GM19452 (cell line): ENCODE measurements at regions not wholly inside any gene's neighbourhood (a gene's known extent, or its start where the extent isn't known, plus 50 kb on each side); places are given as distances from the start of the nearest gene placed in this dataset.

Experiments used
- ATAC-seq: cut with Tn5 transposase; IDR thresholded peaks from one replicate; pipeline ENCODE4 v1.9.1; 2021; ENCODE audit not compliant: unreplicated experiment

DNA sequence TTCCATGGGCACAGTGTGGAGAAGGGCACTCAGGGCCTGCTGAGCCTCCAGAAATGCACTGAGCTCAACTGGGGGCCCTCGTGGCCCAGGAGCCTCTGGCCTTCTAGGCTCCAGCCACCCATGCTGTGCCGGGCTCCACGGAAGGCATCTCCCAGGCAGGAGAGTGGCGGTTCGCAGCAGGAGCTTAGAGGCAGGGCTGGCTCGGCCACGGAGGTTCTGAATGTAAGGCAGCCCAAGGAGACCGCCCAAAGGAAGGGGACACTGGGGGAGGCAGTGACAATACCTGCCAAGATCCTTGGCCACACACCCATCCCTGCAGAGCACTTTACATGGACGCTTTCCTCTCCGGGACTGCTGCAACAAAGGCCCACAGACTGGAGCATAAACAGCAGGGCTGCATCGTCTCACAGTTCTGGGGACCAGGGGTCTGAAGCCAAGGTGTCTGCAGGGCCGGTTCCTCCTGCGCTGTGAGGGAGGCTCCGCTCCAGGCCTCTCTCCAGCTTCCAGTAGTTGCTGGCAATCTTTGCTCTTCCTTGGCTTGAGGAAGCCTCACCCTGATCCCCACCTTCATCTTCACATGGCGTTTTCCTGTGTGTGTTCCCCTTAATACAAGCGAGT is 128.2 kb upstream of the CDH4 start:
- ATAC-seq: no peak

DNA sequence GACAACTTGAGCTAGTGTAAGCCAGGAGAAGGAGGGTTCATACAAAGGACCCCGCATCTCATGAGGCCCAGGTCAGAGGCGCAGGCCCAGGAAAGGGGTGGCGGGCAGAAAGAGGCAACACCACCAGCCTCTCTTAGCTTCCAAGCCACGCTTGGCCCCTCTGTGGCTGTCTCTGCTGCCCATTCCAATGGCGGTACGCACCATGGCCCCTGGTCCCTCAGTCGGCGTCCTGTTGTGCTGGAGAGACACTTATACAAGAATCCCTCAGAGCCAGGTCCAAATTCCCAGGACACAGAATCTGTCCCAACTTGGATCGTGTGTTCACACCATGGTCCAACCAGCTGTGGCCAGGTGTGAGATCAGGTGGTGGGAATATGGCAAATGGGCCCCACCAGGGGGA is 127.0 kb upstream of the CDH4 start:
- ATAC-seq: no peak

DNA sequence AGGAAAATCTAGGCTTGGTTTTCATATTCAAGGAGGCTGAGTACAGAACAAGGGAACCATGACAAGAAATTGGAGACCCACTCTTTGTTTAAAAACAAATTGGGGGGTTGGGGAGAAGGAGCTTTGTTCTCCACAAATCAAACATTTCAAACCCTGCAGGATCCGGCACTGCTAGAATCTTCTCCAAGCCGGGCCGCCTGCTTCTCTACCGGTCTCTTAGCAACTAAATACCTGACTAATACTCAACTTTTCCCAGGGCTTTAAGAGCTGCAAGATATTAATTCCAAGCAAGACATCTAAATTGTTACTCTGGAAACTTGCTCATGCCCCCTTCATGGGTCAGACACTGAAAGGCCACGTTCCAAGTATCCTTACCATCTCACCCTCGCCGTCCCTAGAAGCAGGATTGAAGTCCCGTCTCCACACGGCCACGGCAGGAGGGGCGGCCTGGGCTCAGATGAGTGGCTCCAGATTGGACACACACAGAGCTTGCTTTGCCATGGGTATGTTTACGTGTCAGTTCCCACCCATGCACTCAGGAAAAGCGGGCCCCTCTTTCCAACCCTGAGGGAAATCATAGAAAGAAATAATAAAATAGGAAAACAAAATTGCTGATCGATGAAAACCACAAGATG is 126.4 kb upstream of the CDH4 start:
- ATAC-seq: no peak

DNA sequence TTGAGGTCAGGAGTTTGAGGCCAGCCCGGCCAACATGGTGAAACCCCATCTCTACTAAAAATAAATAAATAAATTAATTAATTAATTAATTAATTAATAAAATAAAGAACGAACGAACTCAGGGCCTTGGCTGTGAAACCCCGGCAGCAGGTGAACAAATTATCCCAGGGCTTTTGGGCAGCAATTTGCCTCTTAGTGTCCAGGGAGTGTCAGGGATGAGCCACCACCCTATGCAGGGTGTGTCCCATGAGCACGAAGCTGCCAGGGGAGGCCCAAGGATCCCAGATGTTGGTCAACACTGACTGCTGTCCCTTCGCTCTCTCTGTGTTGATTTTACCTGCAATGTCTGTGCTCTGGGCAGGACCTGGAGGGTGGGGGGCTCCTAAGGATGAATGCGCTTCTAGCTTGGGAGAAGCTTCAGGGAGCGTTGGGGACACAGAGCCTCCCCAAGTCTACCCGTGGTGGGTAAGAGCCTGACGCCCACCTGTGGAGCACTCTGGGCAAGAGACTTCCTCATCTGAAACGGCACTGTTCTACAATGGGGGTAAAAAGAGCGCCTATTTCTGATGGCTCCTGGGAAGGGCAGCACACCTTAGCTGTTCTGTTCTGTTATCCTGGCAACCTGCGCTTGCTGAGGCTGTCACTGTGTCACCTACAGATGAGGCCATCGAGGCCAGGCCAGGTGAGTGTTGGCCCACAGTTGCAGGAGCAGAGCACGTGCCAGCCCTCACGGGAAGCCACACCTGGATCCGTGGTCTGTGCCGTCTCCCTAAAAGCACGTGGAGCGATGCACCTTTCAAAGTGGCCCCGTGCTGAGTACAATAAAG is 125.5 kb upstream of the CDH4 start:
- no peak for ATAC-seq

DNA sequence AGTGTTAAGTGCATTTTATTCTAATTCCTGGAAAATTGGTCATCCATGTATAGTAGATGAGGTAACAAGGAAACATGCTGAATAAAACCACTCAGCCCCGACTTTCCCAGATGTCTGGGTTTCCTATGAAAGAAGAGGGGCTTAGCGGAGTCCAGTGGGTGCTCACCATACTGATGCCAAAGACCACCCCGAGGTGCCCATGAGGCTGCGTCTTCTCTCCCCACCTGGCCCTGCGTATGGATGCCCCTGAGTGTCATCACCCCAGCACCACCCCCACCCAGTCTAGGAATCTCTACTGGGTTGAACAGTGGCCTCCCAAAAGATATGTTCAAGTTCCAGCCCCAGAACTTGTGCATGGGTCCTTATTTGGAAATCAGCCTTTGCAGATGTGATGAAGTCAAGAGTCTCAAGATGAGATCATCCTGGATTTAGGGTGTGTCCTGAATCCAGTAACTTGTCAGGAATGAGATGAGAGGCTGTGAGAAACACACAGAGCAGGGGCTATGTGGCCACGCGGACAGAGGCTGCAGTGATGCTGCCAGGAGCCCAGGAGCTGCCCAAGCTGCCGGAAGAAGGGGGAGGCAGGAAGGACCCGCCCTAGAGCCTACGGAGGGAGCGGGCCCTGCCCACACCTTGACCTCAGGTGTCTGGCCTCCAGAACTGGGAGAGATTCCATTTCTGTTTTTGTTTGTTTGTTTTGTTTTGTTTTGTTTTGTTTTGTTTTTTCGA is 124.6 kb upstream of the CDH4 start:
- no peak for ATAC-seq

DNA sequence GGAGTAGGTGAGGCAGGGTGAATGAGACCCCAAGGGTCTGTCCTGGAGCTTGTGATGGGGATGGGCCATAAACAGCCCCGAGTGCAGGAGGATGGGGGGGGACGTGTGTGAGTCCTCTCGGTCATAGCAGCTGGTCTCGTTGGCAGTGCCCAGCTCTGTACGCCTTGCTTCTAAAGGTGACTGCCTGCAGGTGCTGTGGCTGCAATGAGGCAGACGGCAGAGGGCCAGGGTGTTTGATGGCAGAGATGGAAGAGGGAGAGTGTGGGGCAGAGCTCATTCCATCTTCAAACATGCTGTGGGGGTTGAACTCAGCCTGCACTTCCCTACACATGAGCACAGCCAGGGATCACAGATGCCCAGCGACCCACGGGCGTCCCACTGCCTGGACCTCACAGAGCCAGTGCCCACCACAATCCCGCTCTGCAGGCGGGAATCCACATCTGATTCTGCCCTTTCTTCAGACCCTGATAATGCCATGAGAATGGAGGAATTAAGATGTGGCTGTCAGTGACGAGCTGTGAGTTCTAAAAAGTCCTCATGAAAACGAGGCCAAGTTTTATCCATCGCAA is 123.3 kb upstream of the CDH4 start:
- no peak for ATAC-seq

DNA sequence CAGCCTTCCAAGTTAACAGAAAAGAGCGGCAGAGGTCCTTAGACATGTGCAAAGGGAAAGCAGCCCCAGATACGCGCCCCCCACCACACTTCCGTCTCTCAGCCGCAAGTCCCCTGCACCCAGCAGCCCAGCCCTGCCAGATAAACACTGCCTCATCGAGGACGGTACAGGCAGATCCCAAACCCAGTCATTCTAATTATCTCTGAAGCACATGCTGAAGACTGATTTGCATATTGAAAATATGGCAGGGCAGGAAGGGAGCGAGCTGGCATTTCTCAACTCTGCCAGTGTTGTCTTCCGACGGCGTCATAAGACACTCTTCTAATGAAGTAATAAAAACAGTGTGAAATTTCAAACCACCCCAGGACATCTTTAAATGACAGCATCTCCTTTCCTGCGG is 122.8 kb upstream of the CDH4 start:
- ATAC-seq: no peak

DNA sequence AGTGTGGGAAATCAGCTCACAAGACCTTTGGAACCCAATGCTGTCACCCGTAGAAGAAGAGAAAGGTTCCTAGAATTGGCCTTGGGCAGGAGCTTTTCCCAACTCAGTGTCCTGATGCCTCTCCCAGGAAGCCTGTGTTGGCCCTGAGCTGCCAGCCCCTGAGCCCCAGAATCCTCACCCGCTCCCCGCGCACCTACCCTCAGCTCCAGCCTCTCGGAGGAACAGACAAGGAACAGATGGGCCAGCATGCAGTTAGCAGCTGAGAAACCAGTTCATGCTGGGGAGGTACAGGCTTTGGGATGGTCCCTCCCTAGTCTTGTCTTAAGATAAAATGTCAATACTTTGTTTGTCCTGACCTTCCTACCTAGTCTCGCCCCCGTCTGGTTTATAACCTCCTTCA is 121.9 kb upstream of the CDH4 start:
- no peak for ATAC-seq

DNA sequence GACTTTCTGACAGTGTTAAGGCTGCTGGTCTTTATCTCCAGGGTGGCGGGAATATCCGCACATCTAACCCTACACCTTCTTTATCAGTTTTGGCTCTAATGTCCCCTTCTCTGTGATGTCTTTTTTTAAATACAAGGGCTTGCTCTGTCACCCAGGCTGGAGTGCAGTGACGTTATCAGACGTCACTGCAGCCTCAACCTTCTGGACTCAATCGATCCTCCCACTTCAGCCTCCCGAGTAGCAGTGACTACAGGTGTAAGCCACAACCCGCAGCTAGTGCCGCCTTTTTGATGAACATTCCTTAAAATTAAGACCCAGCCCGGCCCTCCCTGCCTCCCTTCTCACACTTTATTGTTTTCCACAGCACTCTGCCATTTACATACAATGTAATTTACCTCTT is 120.1 kb upstream of the CDH4 start:
- no peak for ATAC-seq

DNA sequence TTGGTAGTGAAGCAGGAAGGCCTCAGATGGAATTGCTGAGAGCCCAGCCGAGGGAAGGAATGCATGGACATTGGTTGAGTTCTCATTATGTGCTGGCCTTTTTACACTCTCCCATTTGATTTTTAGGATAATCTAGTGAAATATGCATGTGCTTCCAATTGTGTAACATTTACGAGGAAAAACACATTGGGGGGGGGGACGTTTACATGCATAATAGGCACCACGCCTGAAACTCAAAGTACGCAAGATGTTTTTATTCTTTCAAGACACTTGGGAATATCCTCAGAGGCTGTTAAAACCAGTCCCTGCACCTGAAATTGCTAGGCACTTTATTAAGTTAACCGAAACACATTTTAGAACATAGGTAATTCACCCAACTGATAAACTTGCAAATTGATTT is 118.5 kb upstream of the CDH4 start:
- ATAC-seq: no peak

DNA sequence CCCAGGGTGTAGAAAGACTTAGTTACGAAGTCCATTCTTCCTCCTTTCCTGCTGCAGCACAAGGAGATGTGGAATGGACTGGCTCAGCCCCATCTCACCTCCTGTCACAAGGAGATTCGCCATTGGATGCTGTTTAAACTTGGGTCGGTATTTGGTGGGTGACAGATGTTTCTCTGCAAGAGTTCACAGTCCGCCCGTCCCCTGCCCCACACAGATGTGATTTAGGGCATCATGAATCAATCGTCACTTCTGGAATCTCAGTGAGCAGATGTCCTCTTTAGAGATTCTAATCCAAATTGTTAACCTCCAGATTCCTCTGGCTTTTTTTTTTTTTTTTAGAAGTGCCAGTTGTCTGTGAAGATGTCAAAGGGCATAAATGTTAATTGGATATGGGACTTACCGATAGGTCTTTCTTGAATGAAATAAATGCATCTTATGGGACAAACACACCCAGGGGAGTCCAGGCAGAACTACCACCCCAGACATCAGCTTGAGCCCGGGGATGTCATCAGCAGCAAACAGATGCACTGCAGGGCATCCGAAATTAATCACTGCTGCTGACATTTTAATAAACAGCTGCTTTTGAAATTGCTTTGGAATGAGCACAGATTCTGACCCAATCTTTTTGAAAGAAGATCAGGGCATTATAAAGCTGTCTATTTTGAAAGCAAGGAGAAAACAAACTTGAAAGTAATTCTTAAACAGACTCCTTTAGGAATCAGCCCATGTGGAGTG is 117.6 kb upstream of the CDH4 start:
- no peak for ATAC-seq

DNA sequence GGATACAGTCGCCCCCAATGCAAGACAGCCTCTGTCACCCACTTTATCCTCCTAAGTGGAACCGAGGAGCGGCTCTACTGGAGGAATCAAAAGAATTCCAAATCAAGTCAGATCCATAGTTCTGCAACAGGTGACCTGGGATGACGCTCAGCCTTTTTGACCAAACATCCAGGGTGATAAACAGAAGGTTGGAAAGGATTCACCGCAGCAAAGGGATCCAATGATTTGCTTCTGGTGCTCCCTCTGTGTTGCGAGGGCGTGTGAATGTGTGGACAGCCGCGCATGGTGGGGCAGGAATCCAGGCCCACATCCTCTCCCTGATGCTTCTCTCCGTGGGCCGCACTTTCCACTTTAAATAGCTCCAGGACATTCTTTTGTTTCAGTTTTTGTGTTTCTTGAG is 116.8 kb upstream of the CDH4 start:
- ATAC-seq: no peak

DNA sequence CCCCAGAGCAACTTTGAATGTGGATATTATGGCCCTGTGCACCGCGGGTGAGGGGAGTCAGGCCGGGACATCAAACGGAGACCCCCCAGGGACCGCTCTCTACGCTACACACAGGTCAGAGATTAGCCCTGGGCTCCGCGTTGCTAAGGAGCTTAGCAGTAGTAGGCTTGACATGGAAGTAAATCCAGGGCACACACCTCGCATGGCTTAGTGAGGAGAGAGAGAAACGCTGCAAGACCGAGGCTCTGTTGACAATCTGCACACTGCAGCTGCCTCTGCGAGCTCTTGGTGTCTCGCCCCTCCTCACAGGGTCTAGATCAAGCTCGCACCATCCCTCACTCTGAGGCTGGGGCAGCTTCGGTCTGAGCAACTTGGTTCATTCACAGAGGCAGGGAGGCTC is 116.1 kb upstream of the CDH4 start:
- no peak for ATAC-seq

DNA sequence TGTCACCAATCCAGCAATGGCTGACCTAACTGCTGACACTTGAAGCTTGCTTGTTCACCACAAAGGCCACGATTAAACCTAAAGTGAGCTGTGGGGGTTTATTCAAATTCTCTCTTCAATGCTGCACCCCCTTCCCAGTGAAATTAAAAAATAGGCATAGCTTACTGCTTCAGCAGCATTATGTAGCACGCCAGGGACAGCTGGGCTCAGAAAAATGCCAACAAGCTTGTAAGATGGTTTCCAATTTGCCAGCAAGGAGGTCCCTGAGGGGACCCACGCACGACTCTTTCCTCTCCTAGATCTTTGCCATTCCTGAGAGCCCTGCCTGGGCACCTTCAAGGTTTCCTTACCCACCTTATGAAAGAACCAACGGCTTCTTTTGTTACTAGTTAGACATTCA is 113.5 kb upstream of the CDH4 start:
- ATAC-seq: no peak

DNA sequence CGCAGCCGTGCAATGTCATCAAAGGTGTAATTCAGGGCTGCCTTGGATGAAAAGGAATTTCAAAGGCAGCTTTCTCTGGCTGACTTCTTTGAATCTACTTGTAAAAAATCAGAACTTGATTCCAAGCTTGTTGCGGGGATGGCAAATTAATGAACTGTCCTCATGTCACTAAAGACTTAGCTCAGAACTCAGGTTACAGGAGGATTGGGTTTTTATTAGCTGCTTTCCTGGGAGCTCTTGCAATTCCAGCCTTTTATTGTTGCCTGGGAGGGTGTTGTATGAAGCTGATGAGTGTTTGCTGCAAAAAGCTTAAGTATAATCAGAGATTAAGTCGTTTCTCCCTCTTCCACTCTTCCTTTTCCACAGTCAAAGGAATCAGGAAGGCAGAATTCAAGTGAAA is 113.0 kb upstream of the CDH4 start:
- no peak for ATAC-seq

DNA sequence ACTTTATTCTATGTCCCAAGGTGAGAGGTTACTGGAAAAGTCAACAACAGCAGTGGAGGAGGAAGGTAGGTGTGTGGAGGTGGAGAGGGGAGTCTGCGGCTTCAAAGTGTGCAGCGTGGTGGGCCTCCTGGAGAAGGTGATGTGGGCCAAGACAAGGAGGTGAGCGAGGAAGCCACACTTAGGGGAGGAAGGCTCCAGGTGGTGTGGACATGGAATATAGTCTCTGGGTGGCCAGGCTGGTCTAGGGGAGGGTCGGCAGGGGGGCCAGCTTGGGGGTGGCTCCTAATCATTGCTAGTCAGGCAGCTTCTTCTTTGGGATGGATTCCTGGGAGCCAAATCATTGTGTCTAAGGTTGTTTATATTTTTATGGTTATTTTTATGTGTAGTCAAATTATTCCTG is 111.5 kb upstream of the CDH4 start:
- no peak for ATAC-seq

DNA sequence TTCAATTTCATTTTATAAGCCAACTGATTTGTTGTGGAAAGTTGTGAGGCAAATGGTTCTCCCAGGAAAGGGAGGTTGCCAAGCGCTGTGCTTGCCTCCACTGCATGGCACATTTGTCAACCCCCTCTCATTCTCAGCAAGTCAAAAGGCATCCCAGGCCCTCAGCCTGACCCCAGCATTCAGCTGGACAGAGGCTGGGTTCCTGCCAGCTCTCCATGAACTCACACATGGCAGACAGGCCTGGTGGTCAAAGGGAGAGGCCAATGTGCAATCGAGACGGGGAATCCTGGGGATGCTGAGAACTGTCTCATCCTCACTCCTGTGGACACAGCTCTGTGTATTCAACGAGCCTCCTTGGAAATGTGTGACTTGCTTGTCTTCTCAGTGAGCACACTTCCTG is 106.0 kb upstream of the CDH4 start:
- ATAC-seq: no peak

DNA sequence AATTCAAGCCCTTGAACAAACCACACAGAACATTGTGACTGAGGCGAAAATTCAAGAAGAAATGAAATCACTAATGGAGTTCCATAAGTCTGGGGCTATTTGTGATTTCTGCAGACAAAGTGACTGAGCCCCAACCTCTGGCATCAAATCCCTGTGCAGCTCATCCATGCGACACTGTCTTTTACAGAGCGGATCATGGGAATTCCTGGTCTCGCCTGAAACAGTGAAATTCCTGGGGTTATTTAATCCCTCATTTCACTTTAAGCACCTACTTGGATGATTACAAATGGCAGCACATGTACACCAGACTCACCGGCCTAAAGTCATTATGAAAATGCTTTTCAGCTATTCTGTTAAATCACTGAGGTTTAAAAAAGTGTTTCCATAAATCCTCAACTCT is 102.4 kb upstream of the CDH4 start:
- ATAC-seq: no peak

DNA sequence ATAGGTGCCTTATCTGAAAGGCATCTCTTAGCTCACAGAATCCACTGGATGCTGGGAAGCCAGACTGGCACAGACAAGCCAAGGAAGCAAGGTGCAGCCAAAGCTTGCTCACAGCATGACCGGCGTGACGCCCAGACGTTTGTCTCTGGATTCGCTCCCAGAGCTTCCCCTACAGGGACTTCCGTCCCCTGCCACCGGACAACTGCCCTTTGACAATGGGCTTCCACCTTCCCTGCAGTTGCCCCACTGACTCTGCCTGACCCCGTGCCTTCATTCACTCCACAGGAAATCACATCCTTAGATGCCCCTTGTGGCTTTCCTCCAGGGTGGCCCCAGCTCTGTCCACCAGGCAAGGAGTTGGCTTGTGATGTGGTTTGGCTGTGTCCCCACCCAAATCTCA is 94.8 kb upstream of the CDH4 start:
- ATAC-seq: no peak

DNA sequence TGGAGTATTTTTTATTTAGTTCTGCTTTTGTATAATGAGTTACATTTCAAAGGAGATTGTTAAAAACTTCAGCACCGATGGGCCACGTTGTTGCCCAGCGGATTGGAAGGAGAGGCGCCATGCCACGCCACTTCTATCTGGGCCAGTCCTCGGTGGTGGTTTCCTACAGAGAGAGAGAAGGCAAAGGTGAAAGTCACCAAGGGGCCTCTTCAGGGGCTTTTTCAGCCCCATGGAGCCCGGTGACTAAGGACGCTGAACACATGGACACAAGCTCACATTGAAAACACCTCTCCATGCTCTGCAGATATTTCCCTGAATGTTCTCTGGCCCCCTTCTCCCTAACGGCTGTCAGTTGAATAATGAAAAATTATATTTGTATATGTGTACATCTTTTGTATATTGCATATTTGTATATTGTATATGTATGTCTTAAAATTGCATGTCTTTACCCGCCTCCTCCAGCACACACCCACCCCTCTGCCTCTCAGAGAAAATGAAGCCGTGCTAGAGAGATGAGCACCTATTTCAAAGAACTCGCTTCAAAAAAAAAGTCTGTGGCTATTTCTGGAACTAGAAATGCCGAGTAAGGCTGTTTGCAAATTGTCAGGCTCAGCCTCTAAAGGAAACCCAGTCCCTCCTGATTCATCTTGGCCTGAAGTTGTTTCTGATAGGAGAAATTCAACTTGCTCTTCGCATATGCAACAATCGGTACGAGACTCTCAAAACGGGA is 91.9 kb upstream of the CDH4 start:
- no peak for ATAC-seq
